Activated gamma-delta T cell treated with anti-CD3 and anti-CD28 coated beads, Interleukin-2, amount 50 U/mL, for 16 hours (primary cell): ENCODE measurements at regions not wholly inside any gene's neighbourhood (a gene's known extent, or its start where the extent isn't known, plus 50 kb on each side); places are given as distances from the start of the nearest gene placed in this dataset.
"Not testable (repeated sequence)": the region's sequence is repeated elsewhere in the genome, so short reads cannot be mapped to it uniquely, and the experiment has no call there.

Source experiments
- DNase-seq: peaks from one replicate; pipeline ENCODE4 v3.0.0-alpha.2; 2020; ENCODE audit warnings: low read depth

DNA sequence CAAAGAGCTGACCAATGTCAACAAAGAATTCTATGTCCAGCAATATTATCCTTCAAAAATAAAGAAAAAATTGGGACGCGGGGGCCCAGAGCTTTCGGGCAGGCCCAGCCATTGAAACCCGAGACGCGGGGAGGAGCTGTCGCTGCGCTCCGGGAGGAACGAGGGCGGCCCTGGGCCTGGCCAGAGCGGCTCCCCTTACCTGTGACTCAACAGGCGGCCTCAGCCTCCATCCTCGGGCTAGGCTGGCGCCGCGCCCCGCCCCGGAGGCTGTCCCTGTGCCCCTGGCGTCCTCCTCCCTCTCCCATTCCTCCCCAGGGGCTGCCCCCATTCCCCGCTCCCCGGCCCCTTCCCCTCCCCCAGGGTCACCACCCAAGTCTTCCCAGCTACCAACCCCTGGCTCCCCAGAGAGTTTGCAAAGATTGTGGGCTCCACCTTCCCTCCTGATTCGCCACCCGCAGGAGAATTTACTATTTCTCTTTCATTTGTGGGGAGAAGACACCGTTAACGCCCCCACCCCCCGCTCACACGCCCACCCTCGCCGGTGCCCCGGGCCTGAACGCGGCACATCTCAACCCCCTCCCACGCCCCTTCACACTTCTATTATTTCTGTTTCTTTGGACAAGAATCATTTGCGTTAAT lies 127.9 kb downstream of the ARRDC4 start:
- not testable (repeated sequence) for DNase-seq

DNA sequence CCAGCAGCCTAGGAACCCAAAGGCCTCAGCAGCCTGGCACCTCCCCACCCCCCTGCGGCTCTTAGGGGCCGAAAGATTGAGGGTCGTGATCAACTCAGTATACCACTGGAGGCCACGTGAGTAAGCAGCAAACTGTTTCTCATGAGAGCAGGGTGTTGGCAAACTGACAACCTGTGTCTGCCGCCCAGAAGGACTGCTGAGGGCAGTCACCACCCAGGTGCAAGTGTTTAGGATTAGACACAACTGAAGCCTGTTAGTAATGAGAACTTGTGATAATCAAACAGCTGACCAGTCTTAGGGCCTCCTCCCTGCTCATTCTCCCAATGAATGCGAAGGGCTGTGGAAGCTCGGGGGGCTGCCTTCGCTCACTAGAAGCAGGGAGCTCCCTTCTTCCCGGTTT lies 128.8 kb downstream of the ARRDC4 start:
- not testable (repeated sequence) for DNase-seq

DNA sequence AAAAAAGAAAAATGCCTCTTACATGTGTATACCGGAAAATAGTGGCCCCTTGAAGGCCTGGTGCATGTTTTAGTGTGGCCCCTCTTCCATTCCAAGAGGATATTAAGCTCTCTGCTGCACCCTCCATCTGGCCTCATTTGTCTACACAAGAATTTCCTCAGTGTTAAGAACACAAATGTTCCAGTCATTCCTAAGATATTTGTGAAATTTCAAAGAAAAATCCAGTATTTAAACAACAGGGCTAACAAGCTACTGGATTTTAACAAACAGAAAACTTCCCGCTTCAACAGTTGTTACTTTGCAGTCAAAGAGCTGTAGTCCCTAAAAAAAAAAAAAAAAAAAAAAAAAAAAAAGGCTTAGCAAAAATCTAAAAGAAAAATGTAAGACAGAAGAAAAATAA lies 137.5 kb downstream of the ARRDC4 start:
- DNase-seq: not testable (repeated sequence)

DNA sequence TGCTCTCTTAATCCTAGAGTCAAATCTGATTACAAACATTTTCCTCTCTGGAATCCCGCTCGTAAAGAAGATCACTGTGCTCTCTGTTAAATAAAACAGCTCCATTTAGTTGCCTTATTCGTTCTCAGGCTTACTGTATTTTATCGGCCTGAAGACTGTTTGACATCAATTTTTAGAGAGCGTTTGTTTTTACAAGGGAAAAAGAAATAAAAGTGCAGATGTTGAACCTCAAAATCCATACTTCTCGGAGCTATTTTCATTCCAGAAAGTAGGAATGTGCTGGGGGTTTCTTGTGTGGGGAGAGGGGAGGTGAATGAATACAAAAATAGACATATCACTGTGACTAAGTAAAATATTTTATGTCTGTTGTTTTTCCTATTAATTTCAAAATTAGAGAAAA lies 140.1 kb downstream of the ARRDC4 start:
- not testable (repeated sequence) for DNase-seq

DNA sequence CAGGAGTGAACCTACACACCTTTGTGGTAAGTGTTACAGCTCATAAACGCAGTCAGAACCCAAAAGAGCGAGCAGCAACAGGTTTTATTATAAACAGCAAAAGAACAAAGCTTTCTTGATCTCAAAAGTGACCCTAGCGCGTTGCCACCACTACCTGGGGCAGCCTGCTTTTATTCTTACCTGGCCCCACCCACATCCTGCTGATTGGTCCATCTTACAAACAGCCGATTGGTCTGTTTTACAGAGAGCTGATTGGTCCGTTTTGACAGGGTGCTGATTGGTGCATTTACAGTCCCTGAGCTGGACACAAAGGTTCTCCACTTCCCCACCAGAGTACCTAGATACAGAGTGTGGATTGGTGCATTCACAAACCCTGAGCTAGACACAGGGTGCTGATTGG lies 143.1 kb downstream of the ARRDC4 start:
- no peak for DNase-seq

DNA sequence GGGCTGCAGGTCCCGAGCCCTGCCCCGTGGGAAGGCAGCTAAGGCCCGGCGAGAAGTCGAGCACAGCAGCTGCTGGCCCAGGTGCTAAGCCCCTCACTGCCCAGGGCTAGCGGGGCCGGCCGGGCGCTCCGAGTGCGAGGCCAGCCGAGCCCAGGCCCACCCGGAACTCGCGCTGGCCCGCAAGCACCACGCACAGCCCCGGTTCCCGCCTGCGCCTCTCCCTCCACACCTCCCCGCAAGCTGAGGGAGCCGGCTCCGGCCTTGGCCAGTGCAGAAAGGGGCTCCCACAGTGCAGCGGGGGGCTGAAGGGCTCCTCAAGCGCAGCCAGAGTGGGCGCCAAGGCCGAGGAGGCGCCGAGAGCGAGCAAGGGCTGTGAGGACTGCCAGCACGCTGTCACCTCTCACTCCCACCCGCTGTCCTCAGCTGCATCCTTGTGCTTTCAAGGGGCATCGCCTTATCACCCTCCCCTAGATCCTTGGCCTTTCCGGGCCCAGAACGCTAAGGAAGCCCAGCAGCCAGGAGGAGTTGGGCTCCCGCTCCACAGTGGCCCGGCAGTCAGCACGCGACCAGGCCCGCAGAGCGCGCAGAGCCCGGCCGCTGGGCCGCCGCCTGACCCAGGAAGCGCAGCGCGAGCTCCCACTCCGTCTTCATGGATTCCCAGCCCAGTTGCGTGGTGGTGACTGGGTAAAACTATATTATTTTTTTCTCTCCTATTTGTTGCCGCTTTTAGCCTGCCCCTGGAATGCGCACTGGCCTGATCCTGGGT lies 144.1 kb downstream of the ARRDC4 start:
- DNase-seq: not testable (repeated sequence)

DNA sequence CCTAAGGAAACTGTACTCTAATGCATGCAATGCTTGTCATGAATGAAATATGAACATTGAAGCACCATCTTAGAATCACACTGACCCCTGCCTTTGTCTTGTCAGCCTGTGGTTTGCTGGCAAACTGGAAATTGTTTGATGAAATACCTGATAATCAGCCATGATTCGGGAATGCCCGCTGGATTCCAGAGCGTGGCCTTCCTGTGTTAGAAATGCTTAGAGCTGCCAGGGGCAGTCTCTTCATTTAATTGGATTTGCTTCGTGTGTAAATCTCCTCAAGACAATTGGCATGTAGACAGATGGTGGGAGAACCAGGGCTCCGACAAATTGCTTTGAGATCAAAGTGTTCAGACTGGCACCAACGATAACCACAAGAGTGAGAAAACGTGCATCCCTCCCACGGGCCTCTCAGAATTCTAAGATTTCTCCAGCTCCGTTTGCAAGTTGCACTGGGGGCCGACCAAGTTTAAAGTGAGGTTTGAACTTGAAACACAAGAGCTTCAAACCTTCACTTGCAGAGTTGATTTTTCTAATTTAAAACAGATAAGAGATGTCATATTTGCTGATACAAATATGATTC lies 146.2 kb downstream of the ARRDC4 start:
- not testable (repeated sequence) for DNase-seq

DNA sequence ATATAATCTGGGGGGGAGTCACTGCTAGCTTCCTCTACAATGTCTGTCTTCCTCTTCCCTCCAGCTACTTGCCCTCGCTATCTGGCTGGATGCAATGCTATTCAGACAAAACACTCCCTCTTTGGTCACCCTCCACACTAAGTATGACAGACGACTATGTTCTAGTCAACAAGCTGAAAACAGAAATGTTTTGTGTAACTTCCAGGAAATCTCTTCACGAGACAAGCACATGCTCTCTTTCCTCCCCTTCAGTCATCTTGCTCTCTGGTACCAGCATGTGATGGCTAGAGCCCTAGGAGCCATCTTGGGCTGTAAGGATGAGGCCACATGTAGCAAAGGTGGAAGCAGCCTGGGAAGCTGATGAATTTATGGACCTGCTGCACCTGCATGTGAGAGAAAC lies 151.3 kb downstream of the ARRDC4 start:
- DNase-seq: no peak

DNA sequence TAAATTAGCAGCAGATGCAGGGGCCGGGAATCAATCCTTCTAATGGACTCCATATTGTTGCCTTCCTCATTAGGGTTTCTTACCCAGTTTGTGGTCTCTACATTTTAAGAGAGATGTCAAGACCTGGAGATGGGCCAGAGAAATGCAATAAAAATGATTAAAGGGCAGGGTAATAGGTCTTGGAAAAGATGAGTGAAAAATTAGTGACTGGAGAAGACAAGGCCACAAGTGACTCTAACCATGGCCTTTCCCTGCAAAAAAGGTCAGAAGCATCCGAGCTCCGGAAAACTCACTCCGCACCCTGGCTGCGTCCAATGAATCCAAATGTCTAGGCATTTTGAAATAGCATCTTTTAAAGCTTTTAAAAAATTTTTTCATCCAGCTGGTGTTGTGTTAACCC lies 152.8 kb downstream of the ARRDC4 start:
- no peak for DNase-seq

DNA sequence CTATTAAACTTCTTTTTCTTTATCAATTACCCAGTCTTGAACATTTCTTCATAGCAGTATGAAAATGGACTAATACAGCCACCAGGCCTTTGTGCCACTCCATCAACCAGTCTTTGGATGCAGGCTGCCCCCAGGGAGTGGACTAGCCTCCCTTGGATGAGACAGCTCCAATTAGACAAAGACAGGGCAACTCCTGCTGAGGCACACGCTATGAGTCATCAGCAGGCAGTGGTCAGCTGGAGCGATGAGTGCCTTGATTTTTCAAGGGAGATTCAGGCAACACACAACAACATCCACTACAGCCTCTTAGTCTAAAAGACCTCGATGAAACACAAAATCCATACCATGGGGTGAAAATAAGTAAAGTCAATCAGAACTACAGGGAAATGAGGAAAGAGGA lies 160.1 kb downstream of the ARRDC4 start:
- no peak for DNase-seq

DNA sequence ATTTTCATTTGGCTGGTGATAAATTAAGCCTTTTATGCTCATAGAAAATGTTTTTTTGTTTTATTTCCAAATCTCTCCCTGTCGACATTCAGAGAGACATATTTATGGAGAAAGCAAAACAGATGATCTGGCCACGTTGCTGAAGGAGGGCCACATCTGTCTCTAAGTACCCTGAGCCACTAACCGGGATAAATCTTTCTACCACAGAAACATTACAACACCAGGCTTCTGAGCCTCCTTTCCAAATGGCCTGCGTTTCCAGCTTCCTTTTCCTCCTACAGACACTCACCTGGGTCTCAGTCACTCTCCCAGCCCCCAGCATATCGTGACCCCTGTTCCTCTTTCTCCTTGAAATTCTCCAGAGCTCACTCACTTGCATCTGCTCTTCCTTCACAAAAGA lies 161.0 kb downstream of the ARRDC4 start:
- DNase-seq: no peak

DNA sequence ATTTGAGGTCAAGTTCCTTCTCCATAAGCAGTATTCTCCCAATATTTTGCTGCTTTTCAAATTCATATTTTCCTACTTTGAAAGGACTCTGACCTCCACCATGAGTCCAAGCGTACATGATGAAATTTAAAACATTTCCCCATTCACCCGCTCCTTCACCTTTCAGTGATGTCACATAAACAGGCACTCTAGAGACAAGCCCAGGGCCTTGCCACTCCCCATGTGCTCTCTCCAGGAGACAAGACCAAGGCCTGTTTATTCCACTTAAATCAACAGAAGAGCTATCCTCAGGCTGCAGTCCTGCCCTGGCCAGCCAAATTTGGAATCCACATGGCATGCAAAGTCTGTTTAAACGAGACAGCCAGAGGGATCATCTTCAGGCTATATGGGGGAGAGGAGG lies 161.5 kb downstream of the ARRDC4 start:
- no peak for DNase-seq

DNA sequence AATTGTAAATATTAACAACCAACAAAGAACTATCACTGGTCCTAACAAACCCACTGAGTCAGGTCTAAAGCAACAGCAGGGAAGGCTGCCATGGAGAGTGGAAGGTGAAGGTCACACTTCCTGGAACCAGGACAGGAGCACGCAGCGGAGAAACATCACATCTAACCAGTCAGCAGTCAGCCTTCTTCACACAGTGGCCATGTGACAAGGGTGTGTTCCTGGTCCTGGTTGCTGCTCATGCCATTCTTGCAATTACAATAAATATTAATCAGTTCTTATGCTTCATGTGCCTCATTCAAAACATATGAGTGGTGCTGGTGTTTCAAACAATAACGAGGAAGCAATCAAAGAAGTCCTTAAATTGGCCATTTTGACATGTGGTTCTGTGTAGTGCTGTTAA lies 162.8 kb downstream of the ARRDC4 start:
- DNase-seq: no peak

DNA sequence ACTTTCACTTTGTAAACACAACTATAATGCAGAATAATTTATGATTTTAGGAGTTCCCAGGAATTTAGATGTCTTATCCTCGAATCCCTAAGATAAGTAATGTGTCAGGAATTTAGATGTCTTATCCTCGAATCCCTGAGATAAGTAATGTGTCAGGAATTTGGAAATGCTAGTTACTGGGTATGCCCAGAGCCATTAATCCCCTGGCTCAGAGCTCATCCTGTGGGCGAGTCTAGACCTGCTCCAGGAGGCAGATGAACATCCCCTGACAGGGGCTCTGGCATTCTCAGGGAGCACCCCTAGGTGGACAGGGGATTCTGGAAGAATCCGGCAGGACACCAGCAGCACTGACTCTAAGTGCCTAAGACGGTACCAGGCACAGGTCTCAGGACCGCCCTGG lies 163.3 kb downstream of the ARRDC4 start:
- DNase-seq: no peak

DNA sequence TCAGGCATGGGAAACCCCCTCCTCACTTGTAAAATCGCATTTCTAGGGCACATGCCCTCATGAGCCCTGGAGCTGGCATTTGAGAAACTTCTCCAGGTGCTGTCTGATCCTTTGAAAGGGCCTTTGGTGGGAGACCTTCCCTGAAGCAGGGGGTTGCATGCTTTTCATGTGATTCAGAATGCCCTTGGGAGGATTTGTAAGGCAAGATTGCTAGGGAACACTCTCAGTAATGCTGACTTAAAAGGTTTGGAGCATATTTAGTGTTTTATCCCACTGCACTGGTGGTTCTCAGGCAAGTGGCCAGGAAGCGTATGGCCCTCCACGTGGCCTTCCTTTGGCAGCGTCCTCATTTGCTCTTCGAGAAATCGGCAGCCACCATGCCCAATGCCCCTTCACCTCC lies 164.1 kb downstream of the ARRDC4 start:
- no peak for DNase-seq

DNA sequence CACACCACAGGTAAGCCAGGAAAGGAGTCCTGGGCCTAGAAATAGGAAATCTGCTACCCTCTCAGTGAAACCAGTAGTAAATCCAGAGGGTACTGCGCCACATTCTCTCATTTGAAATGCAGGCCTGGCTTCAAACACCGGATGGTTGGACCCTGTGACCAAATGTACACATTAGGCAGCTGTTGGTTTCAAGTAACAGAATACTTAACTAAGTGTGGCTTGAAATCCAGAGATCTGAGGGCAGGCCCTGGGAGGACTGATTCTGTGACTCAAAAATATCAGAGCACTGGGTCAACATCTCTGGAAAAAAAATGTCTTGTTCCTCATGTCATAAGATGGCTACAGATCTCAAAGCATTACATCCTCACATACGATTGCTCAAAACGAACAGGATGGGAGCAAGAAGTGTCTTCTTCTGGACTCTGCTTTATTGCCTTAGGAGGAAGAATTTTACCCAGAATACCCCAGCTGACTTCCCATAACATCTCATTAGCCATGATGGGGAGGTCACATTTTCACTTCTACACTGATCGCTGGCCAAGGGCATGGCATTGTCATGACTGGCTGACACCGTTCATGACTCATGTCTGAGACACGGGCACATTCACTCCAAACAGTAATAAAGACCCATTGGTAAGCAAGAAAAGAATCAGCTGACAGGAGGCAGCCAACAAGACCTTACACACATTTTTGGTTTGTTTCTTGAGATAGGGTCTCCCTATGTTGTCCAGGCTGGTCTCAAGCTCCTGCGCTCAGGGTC lies 166.0 kb downstream of the ARRDC4 start:
- no peak for DNase-seq

DNA sequence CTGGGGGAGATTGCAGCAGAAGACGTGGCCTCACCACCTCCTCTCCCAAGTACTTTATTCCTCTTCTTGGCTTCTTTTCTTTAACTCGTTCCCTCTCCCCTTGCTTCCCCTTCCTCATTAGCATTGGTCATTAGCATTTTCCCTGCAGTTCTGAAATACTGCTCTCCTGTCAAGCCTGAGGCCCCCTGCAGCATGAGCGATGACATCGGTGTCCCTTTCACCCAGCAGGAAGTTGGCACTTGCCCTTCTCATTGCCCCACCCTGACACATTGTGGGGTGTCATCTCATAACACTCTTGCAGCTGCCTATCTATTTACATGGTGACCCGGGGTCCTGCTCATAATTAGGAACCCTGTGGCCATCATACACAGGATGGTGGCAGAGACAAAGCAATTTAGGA lies 167.1 kb downstream of the ARRDC4 start:
- no peak for DNase-seq

DNA sequence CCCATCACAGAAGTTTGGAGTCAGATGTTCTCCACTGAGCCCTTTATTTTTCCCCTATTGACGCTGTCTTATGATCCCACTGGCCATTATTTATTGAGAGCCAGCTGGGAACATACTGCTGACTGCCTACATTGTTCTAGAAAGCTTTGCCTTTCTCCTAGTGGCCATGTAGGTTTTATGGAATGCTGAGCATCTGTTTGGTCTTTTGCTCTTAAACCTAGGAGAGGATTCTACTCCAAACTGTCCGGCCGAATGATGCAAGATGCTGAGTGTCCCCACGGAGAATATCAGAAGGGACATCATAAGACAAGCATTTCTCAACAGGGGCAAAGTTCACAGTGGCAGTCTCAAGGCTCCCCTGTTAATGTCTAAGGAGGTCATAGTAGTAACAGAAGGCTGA lies 171.4 kb downstream of the ARRDC4 start:
- DNase-seq: no peak

DNA sequence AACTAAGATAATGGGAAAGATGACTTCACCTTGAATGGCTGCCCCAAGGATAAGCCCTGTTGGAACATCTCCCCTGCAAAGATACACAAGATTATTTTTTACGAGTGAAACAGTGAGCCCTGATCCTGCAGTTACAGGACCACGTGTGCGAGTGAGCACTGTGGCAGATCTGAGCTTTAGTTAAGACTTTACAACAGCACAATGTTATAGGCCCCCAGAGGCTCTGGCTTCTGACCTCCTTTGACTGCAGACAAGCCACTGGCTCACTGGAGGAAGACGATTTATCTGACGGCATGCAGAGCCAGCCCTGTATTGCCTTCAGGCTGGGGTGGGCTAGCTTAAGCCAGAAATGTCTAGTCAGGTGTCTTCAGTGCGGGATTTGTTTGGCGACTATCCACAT lies 174.4 kb downstream of the ARRDC4 start:
- no peak for DNase-seq

DNA sequence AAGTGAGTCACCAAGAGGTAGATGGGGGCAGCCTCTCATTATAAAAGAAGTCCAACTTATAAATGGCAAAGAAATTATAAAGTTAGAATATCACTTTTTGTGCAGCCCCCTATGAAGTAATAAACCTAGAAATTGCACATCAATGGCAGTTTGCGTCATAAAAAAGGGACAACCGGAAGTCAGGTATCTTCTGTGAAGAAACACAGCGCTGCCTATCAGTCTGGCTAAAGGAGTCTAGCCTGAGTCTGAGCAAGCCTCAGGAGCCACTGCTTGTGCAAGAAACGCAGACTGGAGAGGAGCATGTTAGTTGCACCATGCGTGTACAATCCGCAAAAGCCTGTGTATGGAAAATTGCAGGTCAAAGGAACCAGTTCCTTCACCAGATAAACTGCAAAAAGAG lies 178.4 kb downstream of the ARRDC4 start:
- no peak for DNase-seq

DNA sequence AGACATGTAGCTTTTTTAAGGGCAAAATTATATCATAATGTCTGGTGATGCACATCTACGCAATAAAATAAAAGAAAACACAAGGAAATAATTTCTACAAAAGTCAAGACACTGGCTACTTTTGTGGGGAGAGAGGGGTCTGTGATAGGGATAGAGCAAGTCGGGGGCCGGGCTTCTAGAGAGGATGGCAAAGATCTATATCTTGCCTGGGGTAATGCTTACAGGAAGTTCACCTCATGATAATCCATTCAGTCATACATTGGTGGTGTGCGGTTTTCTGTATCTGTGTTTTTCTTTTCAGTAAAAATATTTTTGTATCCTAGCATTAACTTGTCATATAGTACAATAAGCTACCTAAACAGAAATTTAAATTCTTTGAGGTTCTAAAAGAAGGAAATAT lies 178.8 kb downstream of the ARRDC4 start:
- no peak for DNase-seq

DNA sequence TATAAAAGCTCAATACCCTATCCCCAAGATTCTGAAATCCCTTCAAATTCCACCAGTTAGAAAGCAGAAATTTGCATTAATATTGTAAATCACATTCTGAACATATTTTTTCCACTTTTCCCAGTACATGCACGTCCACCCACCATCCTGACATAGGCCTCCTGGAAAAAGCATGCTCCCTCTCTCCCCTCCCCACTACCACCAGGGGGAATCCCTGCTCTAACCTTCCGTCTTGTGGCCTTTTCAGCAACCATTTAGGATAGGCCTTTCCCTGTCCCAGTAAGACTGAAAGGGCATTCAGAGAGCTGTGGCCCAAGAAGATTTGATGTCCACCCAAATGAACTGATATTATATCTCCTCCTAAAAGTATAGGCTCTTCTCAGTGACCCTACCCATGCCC lies 182.1 kb downstream of the ARRDC4 start:
- no peak for DNase-seq

DNA sequence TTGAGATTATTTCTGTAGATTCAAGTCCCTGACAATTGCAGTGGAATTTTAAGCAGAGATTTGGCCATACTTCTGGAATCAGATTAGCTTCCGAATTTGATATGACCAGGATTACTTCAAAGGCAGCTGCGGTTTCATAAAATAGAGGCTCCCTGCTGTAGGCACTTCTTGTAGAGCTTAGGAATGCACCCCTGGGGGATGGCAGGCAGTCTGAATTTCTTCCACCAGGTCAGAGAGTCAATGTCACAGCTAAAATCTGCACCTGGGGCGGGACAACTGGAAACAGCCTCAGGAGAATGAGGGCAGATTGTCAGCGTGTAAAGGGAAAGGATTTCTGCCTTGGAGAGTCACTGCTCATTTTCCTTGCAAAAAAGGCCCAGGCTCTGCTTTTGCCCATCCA lies 182.6 kb downstream of the ARRDC4 start:
- DNase-seq: no peak
